SK-N-SH (cell line): ENCODE measurements at regions not wholly inside any gene's neighbourhood (a gene's known extent, or its start where the extent isn't known, plus 50 kb on each side); places are given as distances from the start of the nearest gene placed in this dataset.

Experiments used
- CTCF ChIA-PET: fragments of 300-600, 350-600 bp; formaldehyde crosslinking; extraction: SDS; loops from one replicate; lab custom pipeline; 2021; lab: Yijun Ruan, JAX
- POLR2A ChIA-PET: fragments of 350-600 bp; sonication (Branson Sonifier 250); formaldehyde crosslinking; extraction: SDS; loops from one replicate; lab custom pipeline; 2020; ENCODE audit warnings: antibody characterized with exemption, inconsistent platforms; lab: Yijun Ruan, JAX
- DNase-seq: peaks from one replicate; pipeline ENCODE4 v3.0.0; 2012
- H2AFZ ChIP-seq: fragments of 200-600 bp; sonication (generic); 2 replicates; pipeline ENCODE4 v1.8.1; 2016; ENCODE audit warnings: antibody characterized with exemption, mild to moderate bottlenecking, low read depth
- H3F3A ChIP-seq: fragments of 200-600 bp; sonication (generic); replicated peaks from 2 replicates; pipeline ENCODE3; 2016; ENCODE audit warnings: antibody characterized with exemption, mild to moderate bottlenecking; ENCODE audit not compliant: insufficient read depth
- H3K27ac ChIP-seq, 2 experiments: fragments of 200-500 bp in 1 of 2; fragments of 200-600 bp in 1 of 2; sonication (Bioruptor generic) in 1 of 2; sonication (generic), shearing (Covaris generic) in 1 of 2; 2 replicates each; pipeline versions ENCODE4 v1.5.1 to v1.6.1; 2014 to 2016; ENCODE audit warnings: low read depth in 2 of 2, inconsistent platforms in 1 of 2, low read length in 1 of 2, mild to moderate bottlenecking in 1 of 2, mixed read lengths in 1 of 2
- H3K27me3 ChIP-seq: fragments of 200-600 bp; sonication (generic), shearing (Covaris generic); 2 replicates; pipeline ENCODE4 v1.6.1; 2016; ENCODE audit warnings: mixed run types; ENCODE audit not compliant: insufficient read depth
- H3K36me3 ChIP-seq, 2 experiments: fragments of 200-500 bp in 1 of 2; fragments of 200-600 bp in 1 of 2; sonication (Bioruptor generic) in 1 of 2; sonication (generic) in 1 of 2; replicated peaks in 1 of 2; 2 replicates each; pipeline versions ENCODE3 to v1.5.1; 2014 to 2016; ENCODE audit warnings: low read length in 1 of 2, mild to moderate bottlenecking in 1 of 2; ENCODE audit not compliant: insufficient read depth in 2 of 2, control insufficient read depth in 1 of 2
- H3K4me1 ChIP-seq, 2 experiments: fragments of 200-500 bp in 1 of 2; fragments of 200-600 bp in 1 of 2; sonication (Bioruptor generic) in 1 of 2; sonication (generic), shearing (Covaris generic) in 1 of 2; 2 replicates each; pipeline versions ENCODE4 v1.5.1 to v1.6.1; 2014 to 2016; ENCODE audit warnings: low read depth in 1 of 2, low read length in 1 of 2, mixed run types in 1 of 2; ENCODE audit not compliant: insufficient read depth in 2 of 2, control insufficient read depth in 1 of 2
- H3K4me2 ChIP-seq: fragments of 200-600 bp; sonication (generic), shearing (Covaris generic); 2 replicates; pipeline ENCODE4 v1.6.1; 2017; ENCODE audit warnings: mixed run types
- H3K4me3 ChIP-seq, 2 experiments: fragments of 200-500 bp in 1 of 2; fragments of 200-600 bp in 1 of 2; sonication (Bioruptor generic) in 1 of 2; sonication (generic), shearing (Covaris generic) in 1 of 2; 2 replicates each; pipeline versions ENCODE4 v1.5.1 to v1.8.1; 2014 to 2016; ENCODE audit warnings: low read depth in 2 of 2, inconsistent platforms in 1 of 2, low read length in 1 of 2, mild to moderate bottlenecking in 1 of 2, mixed read lengths in 1 of 2, moderate library complexity in 1 of 2
- H3K79me2 ChIP-seq: fragments of 200-600 bp; sonication (generic); 2 replicates; pipeline ENCODE4 v1.8.1; 2017; ENCODE audit warnings: mild to moderate bottlenecking; ENCODE audit not compliant: insufficient read depth
- H3K9ac ChIP-seq: fragments of 200-600 bp; sonication (generic); 2 replicates; pipeline ENCODE4 v1.6.1; 2017; ENCODE audit warnings: mixed run types
- H3K9me2 ChIP-seq: fragments of 200-600 bp; sonication (generic); 2 replicates; pipeline ENCODE4 v1.6.1; 2017; ENCODE audit warnings: mixed run types
- H3K9me3 ChIP-seq: fragments of 200-600 bp; sonication (generic); 2 replicates; pipeline ENCODE4 v1.6.1; 2017; ENCODE audit warnings: mixed run types, mild to moderate bottlenecking, moderate library complexity
- H4K20me1 ChIP-seq: fragments of 200-600 bp; sonication (generic); 2 replicates; pipeline ENCODE4 v1.6.1; 2017; ENCODE audit warnings: mild to moderate bottlenecking, mixed run types; ENCODE audit not compliant: insufficient read depth
- CHD2 ChIP-seq: fragments of 150-350 bp; IDR thresholded peaks from 2 replicates; pipeline ENCODE4 v1.6.1; 2018; ENCODE audit warnings: low read length; ENCODE audit not compliant: partially characterized antibody
- EP300 ChIP-seq, 2 experiments: IDR thresholded peaks; 2 replicates each; pipeline versions ENCODE4 v1.4.0 to v1.6.1; 2012; ENCODE audit warnings: borderline replicate concordance in 1 of 2, low read depth in 1 of 2, low read length in 1 of 2
- FOSL2 ChIP-seq: IDR thresholded peaks from 2 replicates; pipeline ENCODE4 v1.4.0; 2012; ENCODE audit warnings: low read depth, mild to moderate bottlenecking, moderate library complexity, borderline replicate concordance
- GABPA ChIP-seq: IDR thresholded peaks from 2 replicates; pipeline ENCODE4 v1.4.0; 2012; ENCODE audit warnings: low read depth, mild to moderate bottlenecking
- JUND ChIP-seq: IDR thresholded peaks from 2 replicates; pipeline ENCODE4 v1.4.0; 2012
- MXI1 ChIP-seq: IDR thresholded peaks from 2 replicates; pipeline ENCODE4 v1.6.1; 2012; ENCODE audit warnings: mild to moderate bottlenecking, low read depth, low read length, improper control_type of control experiment
- RAD21 ChIP-seq: IDR thresholded peaks from 2 replicates; pipeline ENCODE4 v1.6.1; 2012; ENCODE audit warnings: mild to moderate bottlenecking, low read length
- RCOR1 ChIP-seq: fragments of 150-350 bp; IDR thresholded peaks from 2 replicates; pipeline ENCODE4 v1.6.1; 2017; ENCODE audit warnings: antibody characterized with exemption, low read length
- RXRA ChIP-seq: IDR thresholded peaks from 2 replicates; pipeline ENCODE4 v1.4.0; 2012; ENCODE audit warnings: low read depth, mild to moderate bottlenecking, borderline replicate concordance
- SMC3 ChIP-seq: IDR thresholded peaks from 2 replicates; pipeline ENCODE4 v1.6.1; 2012; ENCODE audit warnings: low read depth, low read length, improper control_type of control experiment
- TCF12 ChIP-seq: IDR thresholded peaks from 2 replicates; pipeline ENCODE4 v1.4.0; 2012
- TEAD4 ChIP-seq: IDR thresholded peaks from 2 replicates; pipeline ENCODE4 v1.4.0; 2012; ENCODE audit warnings: mild to moderate bottlenecking, borderline replicate concordance; ENCODE audit not compliant: insufficient read depth
- USF1 ChIP-seq: IDR thresholded peaks from 2 replicates; pipeline ENCODE4 v1.4.0; 2012; ENCODE audit warnings: low read depth, borderline replicate concordance
- WGBS: methylation state at CpG from one replicate; pipeline ENCODE4 v1.1.6; 2017; ENCODE audit warnings: low lambda C conversion rate; 5-methylcytosine and 5-hydroxymethylcytosine counted together
- TF ChIP-seq, protein P1 (sequence below): fragments of 150-350 bp; IDR thresholded peaks from 2 replicates; pipeline ENCODE4 v1.6.1; 2017; ENCODE audit warnings: antibody characterized with exemption, low read length, low read depth, borderline replicate concordance
- TF ChIP-seq, protein P2 (sequence below): fragments of 150-350 bp; IDR thresholded peaks from 2 replicates; pipeline ENCODE4 v1.6.1; 2016; ENCODE audit warnings: mild to moderate bottlenecking, low read depth, low read length
- TF ChIP-seq, protein P3 (sequence below): IDR thresholded peaks from 2 replicates; pipeline ENCODE4 v1.4.0; 2012; ENCODE audit warnings: low read depth
- TF ChIP-seq, protein P4 (sequence below): IDR thresholded peaks from 2 replicates; pipeline ENCODE4; 2012
- TF ChIP-seq, protein P5 (sequence below): IDR thresholded peaks from 2 replicates; pipeline ENCODE4 v1.6.1; 2012; ENCODE audit warnings: mild to moderate bottlenecking, low read depth, low read length, moderate library complexity

- 71% methylated on average over 3 of the region's 4 CpGs for WGBS
- POLR2A ChIA-PET: no interaction called here
Observed at GRCh38 chr5:82426464-82427154, 148.5 kb upstream of the RPS23 start.

More at GRCh38 chr5:82426464-82427154, 148.5 kb upstream of the RPS23 start:
- TF ChIP-seq JUND: no peak
- TF ChIP-seq TCF12: no peak
- TF ChIP-seq, protein P1, sequence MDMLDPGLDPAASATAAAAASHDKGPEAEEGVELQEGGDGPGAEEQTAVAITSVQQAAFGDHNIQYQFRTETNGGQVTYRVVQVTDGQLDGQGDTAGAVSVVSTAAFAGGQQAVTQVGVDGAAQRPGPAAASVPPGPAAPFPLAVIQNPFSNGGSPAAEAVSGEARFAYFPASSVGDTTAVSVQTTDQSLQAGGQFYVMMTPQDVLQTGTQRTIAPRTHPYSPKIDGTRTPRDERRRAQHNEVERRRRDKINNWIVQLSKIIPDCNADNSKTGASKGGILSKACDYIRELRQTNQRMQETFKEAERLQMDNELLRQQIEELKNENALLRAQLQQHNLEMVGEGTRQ: no peak
- TF ChIP-seq TEAD4: no peak
- TF ChIP-seq, protein P2, sequence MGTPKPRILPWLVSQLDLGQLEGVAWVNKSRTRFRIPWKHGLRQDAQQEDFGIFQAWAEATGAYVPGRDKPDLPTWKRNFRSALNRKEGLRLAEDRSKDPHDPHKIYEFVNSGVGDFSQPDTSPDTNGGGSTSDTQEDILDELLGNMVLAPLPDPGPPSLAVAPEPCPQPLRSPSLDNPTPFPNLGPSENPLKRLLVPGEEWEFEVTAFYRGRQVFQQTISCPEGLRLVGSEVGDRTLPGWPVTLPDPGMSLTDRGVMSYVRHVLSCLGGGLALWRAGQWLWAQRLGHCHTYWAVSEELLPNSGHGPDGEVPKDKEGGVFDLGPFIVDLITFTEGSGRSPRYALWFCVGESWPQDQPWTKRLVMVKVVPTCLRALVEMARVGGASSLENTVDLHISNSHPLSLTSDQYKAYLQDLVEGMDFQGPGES: no peak
- TF ChIP-seq, protein P3, sequence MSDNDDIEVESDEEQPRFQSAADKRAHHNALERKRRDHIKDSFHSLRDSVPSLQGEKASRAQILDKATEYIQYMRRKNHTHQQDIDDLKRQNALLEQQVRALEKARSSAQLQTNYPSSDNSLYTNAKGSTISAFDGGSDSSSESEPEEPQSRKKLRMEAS: no peak
- TF ChIP-seq, protein P4, sequence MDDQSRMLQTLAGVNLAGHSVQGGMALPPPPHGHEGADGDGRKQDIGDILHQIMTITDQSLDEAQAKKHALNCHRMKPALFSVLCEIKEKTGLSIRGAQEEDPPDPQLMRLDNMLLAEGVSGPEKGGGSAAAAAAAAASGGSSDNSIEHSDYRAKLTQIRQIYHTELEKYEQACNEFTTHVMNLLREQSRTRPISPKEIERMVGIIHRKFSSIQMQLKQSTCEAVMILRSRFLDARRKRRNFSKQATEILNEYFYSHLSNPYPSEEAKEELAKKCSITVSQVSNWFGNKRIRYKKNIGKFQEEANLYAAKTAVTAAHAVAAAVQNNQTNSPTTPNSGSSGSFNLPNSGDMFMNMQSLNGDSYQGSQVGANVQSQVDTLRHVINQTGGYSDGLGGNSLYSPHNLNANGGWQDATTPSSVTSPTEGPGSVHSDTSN: no peak
- no peak for TF ChIP-seq CHD2
- no peak for TF ChIP-seq USF1
- TF ChIP-seq RXRA: no peak
- no peak for TF ChIP-seq SMC3
- TF ChIP-seq MXI1: no peak
- no peak for TF ChIP-seq RCOR1
- TF ChIP-seq FOSL2: no peak
- TF ChIP-seq GABPA: no peak
- no peak for TF ChIP-seq RAD21
- no peak for TF ChIP-seq EP300 (IDR thresholded peaks at IDR 0.05; ENCODE audit: borderline replicate concordance in 1 of 2, low read depth in 1 of 2, low read length in 1 of 2)
- TF ChIP-seq, protein P5, sequence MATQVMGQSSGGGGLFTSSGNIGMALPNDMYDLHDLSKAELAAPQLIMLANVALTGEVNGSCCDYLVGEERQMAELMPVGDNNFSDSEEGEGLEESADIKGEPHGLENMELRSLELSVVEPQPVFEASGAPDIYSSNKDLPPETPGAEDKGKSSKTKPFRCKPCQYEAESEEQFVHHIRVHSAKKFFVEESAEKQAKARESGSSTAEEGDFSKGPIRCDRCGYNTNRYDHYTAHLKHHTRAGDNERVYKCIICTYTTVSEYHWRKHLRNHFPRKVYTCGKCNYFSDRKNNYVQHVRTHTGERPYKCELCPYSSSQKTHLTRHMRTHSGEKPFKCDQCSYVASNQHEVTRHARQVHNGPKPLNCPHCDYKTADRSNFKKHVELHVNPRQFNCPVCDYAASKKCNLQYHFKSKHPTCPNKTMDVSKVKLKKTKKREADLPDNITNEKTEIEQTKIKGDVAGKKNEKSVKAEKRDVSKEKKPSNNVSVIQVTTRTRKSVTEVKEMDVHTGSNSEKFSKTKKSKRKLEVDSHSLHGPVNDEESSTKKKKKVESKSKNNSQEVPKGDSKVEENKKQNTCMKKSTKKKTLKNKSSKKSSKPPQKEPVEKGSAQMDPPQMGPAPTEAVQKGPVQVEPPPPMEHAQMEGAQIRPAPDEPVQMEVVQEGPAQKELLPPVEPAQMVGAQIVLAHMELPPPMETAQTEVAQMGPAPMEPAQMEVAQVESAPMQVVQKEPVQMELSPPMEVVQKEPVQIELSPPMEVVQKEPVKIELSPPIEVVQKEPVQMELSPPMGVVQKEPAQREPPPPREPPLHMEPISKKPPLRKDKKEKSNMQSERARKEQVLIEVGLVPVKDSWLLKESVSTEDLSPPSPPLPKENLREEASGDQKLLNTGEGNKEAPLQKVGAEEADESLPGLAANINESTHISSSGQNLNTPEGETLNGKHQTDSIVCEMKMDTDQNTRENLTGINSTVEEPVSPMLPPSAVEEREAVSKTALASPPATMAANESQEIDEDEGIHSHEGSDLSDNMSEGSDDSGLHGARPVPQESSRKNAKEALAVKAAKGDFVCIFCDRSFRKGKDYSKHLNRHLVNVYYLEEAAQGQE: no peak
- no peak for DNase-seq
- no peaks in the 10 kb centered on the region for H4K20me1 ChIP-seq
- no peaks in the 10 kb centered on the region for H3K9me3 ChIP-seq
- no peak overlapping the region for H3K9ac ChIP-seq
- peaks cover 0 to 2% of the 10 kb centered on the region in 2 experiments; a peak in 1 of 4 replicates for H3K4me1 ChIP-seq
- CTCF ChIA-PET: no interaction called here
- H3K27me3 ChIP-seq: no peaks in the 10 kb centered on the region
- H3K27ac ChIP-seq: no peak overlapping the region
- no peak overlapping the region for H3K4me3 ChIP-seq
- H3K36me3 ChIP-seq: no peaks in the 10 kb centered on the region
- H3K9me2 ChIP-seq: no peaks in the 10 kb centered on the region
- H3K79me2 ChIP-seq: no peaks in the 10 kb centered on the region
- no peak overlapping the region for H2AFZ ChIP-seq
- no peak overlapping the region for H3K4me2 ChIP-seq
- H3F3A ChIP-seq: peaks cover 1% of the 10 kb centered on the region
